SK-N-SH (cell line): ENCODE measurements at regions not wholly inside any gene's neighbourhood (a gene's known extent, or its start where the extent isn't known, plus 50 kb on each side); places are given as distances from the start of the nearest gene placed in this dataset.

ENCODE experiments used
- CTCF ChIA-PET: fragments of 300-600, 350-600 bp; formaldehyde crosslinking; extraction: SDS; loops from one replicate; lab custom pipeline; 2021; lab: Yijun Ruan, JAX
- POLR2A ChIA-PET: fragments of 350-600 bp; sonication (Branson Sonifier 250); formaldehyde crosslinking; extraction: SDS; loops from one replicate; lab custom pipeline; 2020; ENCODE audit warnings: antibody characterized with exemption, inconsistent platforms; lab: Yijun Ruan, JAX
- DNase-seq: peaks from one replicate; pipeline ENCODE4 v3.0.0; 2012
- H2AFZ ChIP-seq: fragments of 200-600 bp; sonication (generic); 2 replicates; pipeline ENCODE4 v1.8.1; 2016; ENCODE audit warnings: antibody characterized with exemption, mild to moderate bottlenecking, low read depth
- H3F3A ChIP-seq: fragments of 200-600 bp; sonication (generic); replicated peaks from 2 replicates; pipeline ENCODE3; 2016; ENCODE audit warnings: antibody characterized with exemption, mild to moderate bottlenecking; ENCODE audit not compliant: insufficient read depth
- H3K27ac ChIP-seq, 2 experiments: fragments of 200-500 bp in 1 of 2; fragments of 200-600 bp in 1 of 2; sonication (Bioruptor generic) in 1 of 2; sonication (generic), shearing (Covaris generic) in 1 of 2; 2 replicates each; pipeline versions ENCODE4 v1.5.1 to v1.6.1; 2014 to 2016; ENCODE audit warnings: low read depth in 2 of 2, inconsistent platforms in 1 of 2, low read length in 1 of 2, mild to moderate bottlenecking in 1 of 2, mixed read lengths in 1 of 2
- H3K27me3 ChIP-seq: fragments of 200-600 bp; sonication (generic), shearing (Covaris generic); 2 replicates; pipeline ENCODE4 v1.6.1; 2016; ENCODE audit warnings: mixed run types; ENCODE audit not compliant: insufficient read depth
- H3K36me3 ChIP-seq, 2 experiments: fragments of 200-500 bp in 1 of 2; fragments of 200-600 bp in 1 of 2; sonication (Bioruptor generic) in 1 of 2; sonication (generic) in 1 of 2; replicated peaks in 1 of 2; 2 replicates each; pipeline versions ENCODE3 to v1.5.1; 2014 to 2016; ENCODE audit warnings: low read length in 1 of 2, mild to moderate bottlenecking in 1 of 2; ENCODE audit not compliant: insufficient read depth in 2 of 2, control insufficient read depth in 1 of 2
- H3K4me1 ChIP-seq, 2 experiments: fragments of 200-500 bp in 1 of 2; fragments of 200-600 bp in 1 of 2; sonication (Bioruptor generic) in 1 of 2; sonication (generic), shearing (Covaris generic) in 1 of 2; 2 replicates each; pipeline versions ENCODE4 v1.5.1 to v1.6.1; 2014 to 2016; ENCODE audit warnings: low read depth in 1 of 2, low read length in 1 of 2, mixed run types in 1 of 2; ENCODE audit not compliant: insufficient read depth in 2 of 2, control insufficient read depth in 1 of 2
- H3K4me2 ChIP-seq: fragments of 200-600 bp; sonication (generic), shearing (Covaris generic); 2 replicates; pipeline ENCODE4 v1.6.1; 2017; ENCODE audit warnings: mixed run types
- H3K4me3 ChIP-seq, 2 experiments: fragments of 200-500 bp in 1 of 2; fragments of 200-600 bp in 1 of 2; sonication (Bioruptor generic) in 1 of 2; sonication (generic), shearing (Covaris generic) in 1 of 2; 2 replicates each; pipeline versions ENCODE4 v1.5.1 to v1.8.1; 2014 to 2016; ENCODE audit warnings: low read depth in 2 of 2, inconsistent platforms in 1 of 2, low read length in 1 of 2, mild to moderate bottlenecking in 1 of 2, mixed read lengths in 1 of 2, moderate library complexity in 1 of 2
- H3K79me2 ChIP-seq: fragments of 200-600 bp; sonication (generic); 2 replicates; pipeline ENCODE4 v1.8.1; 2017; ENCODE audit warnings: mild to moderate bottlenecking; ENCODE audit not compliant: insufficient read depth
- H3K9ac ChIP-seq: fragments of 200-600 bp; sonication (generic); 2 replicates; pipeline ENCODE4 v1.6.1; 2017; ENCODE audit warnings: mixed run types
- H3K9me2 ChIP-seq: fragments of 200-600 bp; sonication (generic); 2 replicates; pipeline ENCODE4 v1.6.1; 2017; ENCODE audit warnings: mixed run types
- H3K9me3 ChIP-seq: fragments of 200-600 bp; sonication (generic); 2 replicates; pipeline ENCODE4 v1.6.1; 2017; ENCODE audit warnings: mixed run types, mild to moderate bottlenecking, moderate library complexity
- H4K20me1 ChIP-seq: fragments of 200-600 bp; sonication (generic); 2 replicates; pipeline ENCODE4 v1.6.1; 2017; ENCODE audit warnings: mild to moderate bottlenecking, mixed run types; ENCODE audit not compliant: insufficient read depth
- CTCF ChIP-seq: fragments of 200-600 bp; sonication (generic); IDR thresholded peaks from 2 replicates; pipeline ENCODE4 v1.6.1; 2017; ENCODE audit warnings: antibody characterized with exemption, mild to moderate bottlenecking, moderate library complexity
- EP300 ChIP-seq, 2 experiments: IDR thresholded peaks; 2 replicates each; pipeline versions ENCODE4 v1.4.0 to v1.6.1; 2012; ENCODE audit warnings: borderline replicate concordance in 1 of 2, low read depth in 1 of 2, low read length in 1 of 2
- EZH2phosphoT487 ChIP-seq: fragments of 200-600 bp; sonication (generic); IDR thresholded peaks from 2 replicates; pipeline ENCODE4 v1.6.1; 2017; ENCODE audit warnings: low read depth, mixed run types, mild to moderate bottlenecking, antibody characterized with exemption, moderate library complexity, borderline replicate concordance
- FOSL2 ChIP-seq: IDR thresholded peaks from 2 replicates; pipeline ENCODE4 v1.4.0; 2012; ENCODE audit warnings: low read depth, mild to moderate bottlenecking, moderate library complexity, borderline replicate concordance
- FOXJ3 ChIP-seq: sonication (generic); formaldehyde crosslinking; IDR thresholded peaks from 2 replicates; pipeline ENCODE4 v1.5.1; 2020; ENCODE audit warnings: mild to moderate bottlenecking, missing genetic modification reagents
- GATA2 ChIP-seq: sonication (generic); formaldehyde crosslinking; IDR thresholded peaks from 2 replicates; pipeline ENCODE4 v1.5.0; 2020; ENCODE audit warnings: mild to moderate bottlenecking, missing genetic modification reagents
- IRF3 ChIP-seq: fragments of 150-350 bp; IDR thresholded peaks from 2 replicates; pipeline ENCODE4 v1.6.1; 2016; ENCODE audit warnings: mild to moderate bottlenecking, low read depth, low read length
- JUND ChIP-seq: IDR thresholded peaks from 2 replicates; pipeline ENCODE4 v1.4.0; 2012
- MAX ChIP-seq: IDR thresholded peaks from 2 replicates; pipeline ENCODE4 v1.4.0; 2012; ENCODE audit warnings: low read depth
- NFIC ChIP-seq: IDR thresholded peaks from 2 replicates; pipeline ENCODE4 v1.4.0; 2012; ENCODE audit warnings: borderline replicate concordance
- NRF1 ChIP-seq: IDR thresholded peaks from 2 replicates; pipeline ENCODE4 v1.6.1; 2012; ENCODE audit warnings: low read depth, mild to moderate bottlenecking, low read length
- POLR2AphosphoS5 ChIP-seq: IDR thresholded peaks from 2 replicates; pipeline ENCODE4 v1.6.1; 2012; ENCODE audit warnings: low read depth, low read length
- REST ChIP-seq: IDR thresholded peaks from 2 replicates; pipeline ENCODE4 v1.6.1; 2012; ENCODE audit warnings: mild to moderate bottlenecking, low read depth, low read length, moderate library complexity
- RFX5 ChIP-seq: IDR thresholded peaks from 2 replicates; pipeline ENCODE4 v1.6.1; 2012; ENCODE audit warnings: mild to moderate bottlenecking, improper control_type of control experiment, low read length
- TAF1 ChIP-seq: IDR thresholded peaks from 2 replicates; pipeline ENCODE4 v1.6.1; 2012; ENCODE audit warnings: low read depth, mild to moderate bottlenecking, low read length, moderate library complexity, borderline replicate concordance
- TEAD4 ChIP-seq: IDR thresholded peaks from 2 replicates; pipeline ENCODE4 v1.4.0; 2012; ENCODE audit warnings: mild to moderate bottlenecking, borderline replicate concordance; ENCODE audit not compliant: insufficient read depth
- USF2 ChIP-seq: fragments of 150-350 bp; IDR thresholded peaks from 2 replicates; pipeline ENCODE4 v1.6.1; 2017; ENCODE audit warnings: antibody characterized with exemption, low read length, low read depth, borderline replicate concordance
- WGBS: methylation state at CpG from one replicate; pipeline ENCODE4 v1.1.6; 2017; ENCODE audit warnings: low lambda C conversion rate; 5-methylcytosine and 5-hydroxymethylcytosine counted together

- H3F3A ChIP-seq, result no peaks in the 10 kb centered on the region
- H3K79me2 ChIP-seq, result no peaks in the 10 kb centered on the region
- TF ChIP-seq EZH2phosphoT487 (no peak), FOSL2 (no peak), TAF1 (no peak), IRF3 (no peak), CTCF (no peak), GATA2 (CRISPR knock-in tag) (no peak), RFX5 (no peak), USF2 (no peak), FOXJ3 (no peak), MAX (no peak), NFIC (no peak), EP300 (IDR thresholded peaks at IDR 0.05; ENCODE audit: borderline replicate concordance in 1 of 2, low read depth in 1 of 2, low read length in 1 of 2) (no peak), TEAD4 (no peak), JUND (no peak), NRF1 (no peak), POLR2AphosphoS5 (no peak), REST (no peak)
- 32% methylated on average over 6 of the region's 6 CpGs for WGBS
- no peak overlapping the region for H3K4me2 ChIP-seq
- no peak overlapping the region for H2AFZ ChIP-seq
- ChIA-PET POLR2A (no interaction called here), CTCF (no interaction called here)
- H3K9me2 ChIP-seq, result no peaks in the 10 kb centered on the region
- H3K36me3 ChIP-seq, result no peaks in the 10 kb centered on the region
- H3K4me3 ChIP-seq, result no peak overlapping the region
- no peak overlapping the region for H3K27ac ChIP-seq
- H4K20me1 ChIP-seq, result no peaks in the 10 kb centered on the region
- H3K4me1 ChIP-seq, result no peaks in the 10 kb centered on the region
- H3K9ac ChIP-seq, result no peak overlapping the region
- H3K27me3 ChIP-seq, result no peaks in the 10 kb centered on the region; the same call in 1 of the 2 replicates
- DNase-seq, result no peak
- H3K9me3 ChIP-seq, result no peaks in the 10 kb centered on the region
Measured at GRCh38 chr6:9009931-9010330, 574.6 kb upstream of the SLC35B3 start.
